HAP-1 (cell line): ENCODE measurements at regions not wholly inside any gene's neighbourhood (a gene's known extent, or its start where the extent isn't known, plus 50 kb on each side); places are given as distances from the start of the nearest gene placed in this dataset.

ENCODE experiments used
- DNase-seq, 2 experiments: peaks; one replicate each; pipeline ENCODE4 v3.0.0-alpha.2; 2016 to 2020; ENCODE audit warnings: low spot score in 2 of 2
- H3K27me3 ChIP-seq: fragments of 250-450 bp; sonication (Bioruptor Pico); 2 replicates; pipeline ENCODE4 v1.5.1; 2020; ENCODE audit warnings: low read depth, mild to moderate bottlenecking, moderate library complexity
- H3K36me3 ChIP-seq: fragments of 250-450 bp; sonication (Bioruptor Pico); replicated peaks from 2 replicates; pipeline ENCODE4 v1.5.1; 2020; ENCODE audit warnings: mild to moderate bottlenecking
- H3K4me1 ChIP-seq: fragments of 250-450 bp; sonication (Bioruptor Pico); 2 replicates; pipeline ENCODE4 v1.5.1; 2020; ENCODE audit warnings: mild to moderate bottlenecking
- H3K4me3 ChIP-seq: fragments of 250-450 bp; sonication (Bioruptor Pico); 2 replicates; pipeline ENCODE4 v1.5.1; 2020; ENCODE audit warnings: mild to moderate bottlenecking, moderate library complexity
- H3K9me3 ChIP-seq: fragments of 250-450 bp; sonication (Bioruptor Pico); 2 replicates; pipeline ENCODE4 v1.5.1; 2020; ENCODE audit warnings: mild to moderate bottlenecking, moderate library complexity
- in situ Hi-C: fragments of 300-500 bp; cut with MboI; formaldehyde crosslinking; loops from 3 replicates; pipeline ENCODE4 v1.14.3; 2020; ENCODE audit warnings: low sequenced_read_pairs, inconsistent platforms, mixed read lengths

DNA sequence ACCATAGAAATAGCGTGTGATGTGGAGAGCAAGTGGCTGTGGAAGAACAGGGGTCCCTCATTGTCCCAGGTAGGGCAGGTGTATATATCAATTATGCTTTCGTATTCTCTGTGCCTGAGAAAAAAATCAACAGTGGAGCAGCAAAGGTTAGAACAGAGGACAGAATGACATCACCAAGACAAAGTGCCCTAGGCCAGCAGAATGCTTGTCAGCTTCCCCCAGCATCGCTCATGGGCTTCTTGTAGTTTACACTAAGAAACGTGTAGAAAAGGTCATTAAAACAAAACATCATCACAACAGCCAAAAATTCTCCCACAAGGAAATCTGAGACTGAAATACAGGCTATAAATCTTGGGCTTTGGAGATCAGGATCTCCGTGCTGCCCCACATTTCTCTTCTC is 288.0 kb downstream of the TDRD15 start:
- no peaks in the 10 kb centered on the region for H3K36me3 ChIP-seq
- in situ Hi-C loops = no loop called here
- no peaks in the 10 kb centered on the region for H3K4me1 ChIP-seq
- DNase-seq = no peak
- no peaks in the 10 kb centered on the region for H3K9me3 ChIP-seq
- H3K27me3 ChIP-seq = no peaks in the 10 kb centered on the region
- H3K4me3 ChIP-seq = no peak overlapping the region

GRCh38 chr2:21412944-21413443 is 289.2 kb downstream of the TDRD15 start:
- in situ Hi-C loops = no loop called here
- Histone ChIP-seq H3K4me3 (no peak overlapping the region), H3K9me3 (no peaks in the 10 kb centered on the region), H3K27me3 (no peaks in the 10 kb centered on the region), H3K4me1 (no peaks in the 10 kb centered on the region), H3K36me3 (no peaks in the 10 kb centered on the region)
- no peak for DNase-seq

GRCh38 chr2:21415234-21415633 is 291.5 kb downstream of the TDRD15 start:
- H3K9me3 ChIP-seq = no peaks in the 10 kb centered on the region
- H3K4me1 ChIP-seq = no peaks in the 10 kb centered on the region
- H3K36me3 ChIP-seq = no peaks in the 10 kb centered on the region
- H3K27me3 ChIP-seq = no peaks in the 10 kb centered on the region
- no peak overlapping the region for H3K4me3 ChIP-seq
- in situ Hi-C loops = no loop called here
- DNase-seq = peak in 1 of 2 experiments; percentile 31

DNA sequence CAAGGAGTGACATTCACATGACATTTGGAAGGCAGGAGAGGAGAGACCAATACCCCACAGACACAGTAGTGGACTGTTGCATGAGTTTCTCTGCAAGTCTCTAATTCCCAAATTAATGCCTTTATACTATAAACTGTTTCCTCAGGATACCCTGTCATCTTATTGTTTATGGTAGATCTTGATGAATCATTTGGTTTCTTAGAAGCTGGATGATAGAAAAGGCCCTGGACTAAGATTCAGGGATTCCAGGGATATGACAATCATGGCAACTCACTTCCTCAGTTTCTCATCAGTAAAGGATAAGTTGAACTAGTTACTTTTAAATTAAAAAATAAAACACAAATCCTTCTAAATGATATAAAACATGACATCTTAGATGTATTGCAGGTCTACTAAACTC is 292.5 kb downstream of the TDRD15 start:
- no peaks in the 10 kb centered on the region for H3K4me1 ChIP-seq
- no peaks in the 10 kb centered on the region for H3K36me3 ChIP-seq
- no peaks in the 10 kb centered on the region for H3K9me3 ChIP-seq
- no peak for DNase-seq
- H3K27me3 ChIP-seq = no peaks in the 10 kb centered on the region
- in situ Hi-C loops = no loop called here
- no peak overlapping the region for H3K4me3 ChIP-seq

- no peaks in the 10 kb centered on the region for H3K27me3 ChIP-seq
- no peak overlapping the region for H3K4me3 ChIP-seq
- no peaks in the 10 kb centered on the region for H3K9me3 ChIP-seq
- in situ Hi-C loops = no loop called here
- no peaks in the 10 kb centered on the region for H3K36me3 ChIP-seq
- no peaks in the 10 kb centered on the region for H3K4me1 ChIP-seq
- DNase-seq = no peak
Observed at GRCh38 chr2:21418456-21418855, 294.7 kb downstream of the TDRD15 start.

DNA sequence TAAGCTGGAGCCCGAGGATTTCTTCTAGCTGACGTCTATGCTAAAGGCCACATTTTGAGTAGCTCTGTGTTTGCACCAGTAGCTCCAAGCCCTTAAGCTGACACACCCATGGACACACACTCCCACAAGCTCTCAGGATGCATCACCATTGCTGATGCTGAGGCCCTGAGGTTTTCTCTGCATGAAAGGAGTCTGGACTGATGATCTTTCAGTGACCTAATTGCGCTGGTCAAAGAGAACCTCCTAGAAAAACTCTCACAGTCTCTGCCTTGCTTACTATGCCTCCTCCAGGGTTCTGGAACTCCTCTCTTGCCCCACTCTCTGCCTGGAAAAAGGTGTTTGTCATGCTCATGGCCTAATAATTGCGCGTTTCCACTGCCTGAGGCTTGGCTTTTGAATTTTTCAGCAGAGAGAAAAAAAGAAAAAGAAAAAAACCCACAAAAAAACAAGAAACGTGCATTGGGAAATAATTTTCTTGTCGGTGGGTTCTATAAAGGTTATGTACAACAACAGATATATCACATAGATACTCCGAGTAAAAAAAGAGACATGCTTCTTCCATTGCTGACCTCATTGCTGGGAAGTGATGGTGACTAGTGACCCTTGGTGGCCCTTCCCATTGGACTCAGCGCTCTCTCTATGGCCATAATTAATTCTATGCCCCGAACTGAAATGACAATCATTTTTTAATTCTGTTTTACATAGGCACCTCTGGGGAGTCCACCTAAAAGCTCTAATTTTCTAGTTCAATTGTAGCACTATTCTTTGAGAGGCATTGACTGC is 297.0 kb downstream of the TDRD15 start:
- Histone ChIP-seq H3K9me3 (no peaks in the 10 kb centered on the region), H3K27me3 (no peaks in the 10 kb centered on the region), H3K4me3 (no peak overlapping the region), H3K36me3 (no peaks in the 10 kb centered on the region), H3K4me1 (no peaks in the 10 kb centered on the region)
- in situ Hi-C loops = no loop called here
- no peak for DNase-seq

DNA sequence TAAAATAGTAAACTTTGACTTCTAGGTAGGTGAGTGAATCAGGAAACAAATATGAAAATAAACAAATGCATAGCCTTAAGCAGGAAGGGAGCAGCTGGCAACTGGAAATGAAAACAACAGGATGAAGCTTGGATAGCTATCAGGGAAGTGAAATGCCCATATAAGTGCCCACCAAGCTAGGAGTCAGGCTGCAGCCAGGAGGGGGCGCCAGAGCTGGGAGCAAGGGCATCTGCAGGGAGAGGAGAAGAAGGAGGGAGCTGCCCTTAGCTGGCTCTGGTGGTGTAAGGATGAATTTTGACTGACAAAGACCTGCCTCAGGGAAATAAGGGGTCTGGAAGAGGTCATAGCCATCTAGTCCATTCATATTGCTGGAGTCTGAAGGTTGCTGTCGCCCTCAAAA is 298.3 kb downstream of the TDRD15 start:
- no peaks in the 10 kb centered on the region for H3K36me3 ChIP-seq
- H3K9me3 ChIP-seq = no peaks in the 10 kb centered on the region
- no peaks in the 10 kb centered on the region for H3K4me1 ChIP-seq
- in situ Hi-C loops = no loop called here
- no peak overlapping the region for H3K4me3 ChIP-seq
- peak; percentile 16 to 83 for DNase-seq
- no peaks in the 10 kb centered on the region for H3K27me3 ChIP-seq

DNA sequence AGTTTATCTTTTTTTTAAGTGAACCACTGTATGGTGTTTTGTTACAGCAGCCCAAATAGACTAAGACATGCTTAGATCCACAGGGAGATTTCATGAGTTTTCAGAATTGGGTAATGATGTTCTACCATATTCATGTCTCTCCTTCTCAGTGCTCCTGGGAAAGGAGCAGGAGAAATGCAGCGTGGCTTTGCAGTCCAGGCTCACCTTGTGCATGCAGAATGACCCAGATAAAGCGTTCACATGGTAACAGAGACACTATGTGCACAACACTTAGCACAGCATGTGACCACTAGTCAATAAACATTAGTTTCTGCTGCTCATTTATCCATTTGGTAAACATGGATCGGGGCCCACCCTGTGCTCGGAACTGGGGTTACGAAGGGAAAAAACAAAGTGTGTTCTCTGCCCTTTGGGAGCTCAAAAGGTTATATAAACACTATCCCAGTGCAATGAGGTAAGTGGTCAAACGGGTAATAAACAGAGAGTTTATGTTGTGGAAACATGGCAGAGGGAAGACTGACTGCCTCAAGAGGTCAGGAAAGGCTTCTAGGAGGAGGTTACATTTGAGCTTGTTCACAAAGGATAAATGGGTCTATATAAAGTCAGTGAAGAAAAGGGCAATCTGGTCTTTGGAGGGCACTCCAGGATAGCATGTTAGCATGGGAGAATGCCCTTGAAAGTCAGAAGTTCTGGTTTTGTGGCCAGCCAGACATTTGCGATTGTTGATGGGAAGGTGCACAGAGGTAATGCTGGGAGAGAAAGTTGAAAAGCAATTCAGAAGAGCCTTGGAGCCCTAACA is 299.2 kb downstream of the TDRD15 start:
- no peaks in the 10 kb centered on the region for H3K36me3 ChIP-seq
- H3K9me3 ChIP-seq = no peaks in the 10 kb centered on the region
- no peaks in the 10 kb centered on the region for H3K27me3 ChIP-seq
- DNase-seq = no peak
- no peaks in the 10 kb centered on the region for H3K4me1 ChIP-seq
- in situ Hi-C loops = no loop called here
- no peak overlapping the region for H3K4me3 ChIP-seq

GRCh38 chr2:21423854-21424253 is 300.1 kb downstream of the TDRD15 start:
- no peaks in the 10 kb centered on the region for H3K9me3 ChIP-seq
- H3K4me3 ChIP-seq = no peak overlapping the region
- H3K4me1 ChIP-seq = no peaks in the 10 kb centered on the region
- no peak for DNase-seq
- in situ Hi-C loops = no loop called here
- H3K36me3 ChIP-seq = no peaks in the 10 kb centered on the region
- H3K27me3 ChIP-seq = no peaks in the 10 kb centered on the region

DNA sequence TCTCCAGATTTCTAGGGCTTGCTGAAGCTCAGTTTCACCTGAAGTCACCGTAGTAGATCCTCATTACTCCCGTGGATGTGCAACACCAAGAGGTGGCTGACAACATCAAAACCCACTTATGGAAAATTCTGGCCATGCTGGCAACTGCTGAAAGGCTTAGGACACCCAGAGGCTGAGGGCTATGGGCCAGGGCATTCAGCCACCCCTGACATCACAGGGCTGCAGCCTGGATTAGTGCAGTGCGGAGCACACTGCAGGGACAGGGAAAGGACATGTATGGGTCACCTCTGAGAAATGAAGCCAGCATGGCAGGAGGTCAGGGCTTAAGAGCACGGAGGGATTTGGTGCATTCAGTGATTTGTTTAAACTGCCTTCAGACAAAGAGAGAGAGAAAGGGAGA is 300.6 kb downstream of the TDRD15 start:
- no peak for DNase-seq
- in situ Hi-C loops = no loop called here
- no peaks in the 10 kb centered on the region for H3K4me1 ChIP-seq
- no peaks in the 10 kb centered on the region for H3K36me3 ChIP-seq
- no peaks in the 10 kb centered on the region for H3K27me3 ChIP-seq
- no peaks in the 10 kb centered on the region for H3K9me3 ChIP-seq
- no peak overlapping the region for H3K4me3 ChIP-seq

DNA sequence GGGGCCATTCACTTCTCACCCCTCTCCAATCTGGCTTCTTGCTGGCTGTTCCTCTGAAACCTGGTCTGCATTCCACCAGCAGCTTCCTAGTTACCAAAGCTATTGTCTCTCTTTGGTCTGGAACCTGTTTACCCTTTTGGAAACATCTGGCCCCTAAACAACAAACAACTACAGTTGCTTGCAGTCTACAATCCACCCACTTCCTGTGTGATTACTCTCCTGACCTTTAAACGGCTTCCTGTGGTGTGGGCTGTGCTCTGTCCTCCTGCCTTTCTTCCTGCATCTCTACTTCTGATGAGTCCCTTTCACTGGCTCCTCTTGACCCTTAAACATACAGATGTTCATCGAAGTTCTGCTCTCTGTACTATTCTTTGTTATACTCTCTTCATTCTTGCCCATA is 303.8 kb downstream of the TDRD15 start:
- DNase-seq = no peak
- no peaks in the 10 kb centered on the region for H3K4me1 ChIP-seq
- H3K9me3 ChIP-seq = no peaks in the 10 kb centered on the region
- in situ Hi-C loops = no loop called here
- no peaks in the 10 kb centered on the region for H3K36me3 ChIP-seq
- no peak overlapping the region for H3K4me3 ChIP-seq
- no peaks in the 10 kb centered on the region for H3K27me3 ChIP-seq

DNA sequence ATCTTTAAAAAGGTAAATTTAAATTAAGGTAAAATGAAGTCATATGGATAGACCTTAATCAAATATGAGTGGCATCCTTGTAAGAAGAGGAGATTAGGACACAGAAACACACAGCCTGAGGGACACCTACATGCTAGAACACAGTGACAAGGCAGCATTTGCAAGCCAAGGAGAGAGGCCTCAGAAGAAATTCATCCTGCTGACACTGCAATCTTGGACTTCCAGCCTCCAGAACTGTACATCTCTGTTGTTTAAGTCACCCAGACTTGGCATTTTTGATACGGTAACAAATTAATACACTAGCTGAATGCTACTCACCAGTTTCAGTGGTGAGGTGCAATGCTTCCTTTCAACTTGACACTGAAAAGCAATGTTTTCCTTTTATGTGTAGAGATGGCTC is 305.0 kb downstream of the TDRD15 start:
- Histone ChIP-seq H3K4me3 (no peak overlapping the region), H3K36me3 (no peaks in the 10 kb centered on the region), H3K9me3 (no peaks in the 10 kb centered on the region), H3K4me1 (no peaks in the 10 kb centered on the region), H3K27me3 (no peaks in the 10 kb centered on the region)
- DNase-seq = no peak
- in situ Hi-C loops = no loop called here

- Histone ChIP-seq H3K4me3 (no peak overlapping the region), H3K27me3 (no peaks in the 10 kb centered on the region), H3K9me3 (no peaks in the 10 kb centered on the region), H3K36me3 (no peaks in the 10 kb centered on the region), H3K4me1 (no peaks in the 10 kb centered on the region)
- DNase-seq = no peak
- in situ Hi-C loops = no loop called here
Observed at GRCh38 chr2:21429747-21430146, 306.0 kb downstream of the TDRD15 start.

DNA sequence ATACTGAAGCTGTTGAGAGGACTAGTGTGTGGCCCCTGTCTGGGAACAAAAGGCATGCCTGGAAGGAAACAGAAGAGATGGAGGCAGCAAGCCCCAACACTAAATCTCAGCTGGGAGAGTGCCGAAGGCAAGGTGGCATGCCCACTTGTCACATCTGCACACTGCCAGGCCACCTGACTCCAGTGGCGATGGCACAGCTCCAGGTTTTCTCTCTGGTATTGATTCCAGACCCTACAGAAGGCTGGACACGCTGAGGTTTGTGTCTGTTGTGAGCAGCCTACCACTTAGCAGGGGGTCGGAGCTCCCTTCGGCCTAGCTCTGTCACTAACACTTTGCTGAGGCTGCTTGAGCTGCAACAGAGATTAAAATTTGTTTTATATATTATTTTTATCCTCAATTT is 307.3 kb downstream of the TDRD15 start:
- DNase-seq = no peak
- in situ Hi-C loops = no loop called here

More for the DNA sequence above, 307.3 kb downstream of the TDRD15 start:
- H3K27me3 ChIP-seq = no peaks in the 10 kb centered on the region
- H3K4me3 ChIP-seq = no peak overlapping the region
- no peaks in the 10 kb centered on the region for H3K9me3 ChIP-seq
- no peaks in the 10 kb centered on the region for H3K36me3 ChIP-seq
- no peaks in the 10 kb centered on the region for H3K4me1 ChIP-seq
